Progenitor cell of endocrine pancreas (in vitro differentiated cells): ENCODE measurements at regions not wholly inside any gene's neighbourhood (a gene's known extent, or its start where the extent isn't known, plus 50 kb on each side); places are given as distances from the start of the nearest gene placed in this dataset.

Experiments
- DNase-seq: peaks from one replicate; pipeline ENCODE4 v3.0.0; 2021; ENCODE audit warnings: low spot score; ENCODE audit not compliant: unreplicated experiment
- H3K27ac Mint-ChIP-seq: 2 replicates; pipeline ENCODE4 v1.8.0; 2021; ENCODE audit warnings: mild to moderate bottlenecking, moderate library complexity, mixed read lengths
- H3K27me3 Mint-ChIP-seq: 2 replicates; pipeline ENCODE4 v1.8.0; 2021; ENCODE audit warnings: mixed read lengths
- H3K36me3 Mint-ChIP-seq: 2 replicates; pipeline ENCODE4 v1.8.0; 2022; ENCODE audit warnings: mixed read lengths; ENCODE audit not compliant: insufficient read depth
- H3K4me1 Mint-ChIP-seq: 2 replicates; pipeline ENCODE4 v1.8.0; 2021; ENCODE audit warnings: low read depth, mixed read lengths
- H3K4me3 Mint-ChIP-seq: 2 replicates; pipeline ENCODE4 v1.8.0; 2021; ENCODE audit warnings: low read depth, mild to moderate bottlenecking, moderate library complexity, mixed read lengths
- H3K9me3 Mint-ChIP-seq: 2 replicates; pipeline ENCODE4 v1.8.0; 2021; ENCODE audit warnings: low read depth, mixed read lengths
- CTCF ChIP-seq: fragments of 200-600 bp; sonication (generic); IDR thresholded peaks from one replicate; pipeline ENCODE4 v1.5.0; 2021; ENCODE audit warnings: antibody characterized with exemption, mild to moderate bottlenecking; ENCODE audit not compliant: unreplicated experiment

GRCh38 chrX:20432746-20433387 is 166.2 kb upstream of the RPS6KA3 start:
- Mint-ChIP-seq H3K4me3 (no peak overlapping the region), H3K27me3 (no peaks in the 10 kb centered on the region), H3K36me3 (no peaks in the 10 kb centered on the region), H3K27ac (no peak overlapping the region), H3K9me3 (peaks cover 11% of the 10 kb centered on the region), H3K4me1 (peaks cover 5% of the 10 kb centered on the region)
- no peak for DNase-seq
- no peak for TF ChIP-seq CTCF

GRCh38 chrX:20432048-20432447 is 165.3 kb upstream of the RPS6KA3 start:
- H3K4me1 Mint-ChIP-seq = peaks cover 5% of the 10 kb centered on the region
- TF ChIP-seq CTCF = no peak
- H3K4me3 Mint-ChIP-seq = no peak overlapping the region
- H3K9me3 Mint-ChIP-seq = peaks cover 14% of the 10 kb centered on the region
- no peak for DNase-seq
- no peak overlapping the region for H3K27ac Mint-ChIP-seq
- no peaks in the 10 kb centered on the region for H3K36me3 Mint-ChIP-seq
- no peaks in the 10 kb centered on the region for H3K27me3 Mint-ChIP-seq

- no peak overlapping the region for H3K27ac Mint-ChIP-seq
- no peak for TF ChIP-seq CTCF
- H3K4me3 Mint-ChIP-seq = no peak overlapping the region
- H3K27me3 Mint-ChIP-seq = no peaks in the 10 kb centered on the region
- peaks cover 5% of the 10 kb centered on the region for H3K4me1 Mint-ChIP-seq
- no peaks in the 10 kb centered on the region for H3K36me3 Mint-ChIP-seq
- H3K9me3 Mint-ChIP-seq = peaks cover 14% of the 10 kb centered on the region
- no peak for DNase-seq
These were observed 164.8 kb upstream of the RPS6KA3 start for GRCh38 chrX:20431486-20431885.

- Mint-ChIP-seq H3K27ac (no peak overlapping the region), H3K9me3 (peaks cover 22% of the 10 kb centered on the region), H3K4me1 (no peaks in the 10 kb centered on the region), H3K4me3 (no peak overlapping the region), H3K27me3 (no peaks in the 10 kb centered on the region), H3K36me3 (no peaks in the 10 kb centered on the region)
- no peak for TF ChIP-seq CTCF
- DNase-seq = no peak
These were observed 160.6 kb upstream of the RPS6KA3 start for GRCh38 chrX:20427173-20427770.

GRCh38 chrX:20421697-20422096 is 155.0 kb upstream of the RPS6KA3 start:
- H3K27ac Mint-ChIP-seq = no peak overlapping the region
- H3K9me3 Mint-ChIP-seq = peaks cover 30% of the 10 kb centered on the region
- no peak for DNase-seq
- H3K4me1 Mint-ChIP-seq = no peaks in the 10 kb centered on the region
- H3K27me3 Mint-ChIP-seq = no peaks in the 10 kb centered on the region
- TF ChIP-seq CTCF = no peak
- no peak overlapping the region for H3K4me3 Mint-ChIP-seq
- H3K36me3 Mint-ChIP-seq = no peaks in the 10 kb centered on the region
